BLaER1 (cell line): ENCODE measurements at regions not wholly inside any gene's neighbourhood (a gene's known extent, or its start where the extent isn't known, plus 50 kb on each side); places are given as distances from the start of the nearest gene placed in this dataset.
"Not testable (repeated sequence)": the region's sequence is repeated elsewhere in the genome, so short reads cannot be mapped to it uniquely, and the experiment has no call there.

Source experiments
- H3K27ac ChIP-seq: shearing (Covaris generic); formaldehyde crosslinking; 2 replicates; pipeline ENCODE4 v1.8.1; 2022
- H3K27me3 ChIP-seq: shearing (Covaris generic); formaldehyde crosslinking; 2 replicates; pipeline ENCODE4 v1.8.1; 2022
- H3K36me3 ChIP-seq: shearing (Covaris generic); formaldehyde crosslinking; 2 replicates; pipeline ENCODE4 v1.8.1; 2022
- H3K4me1 ChIP-seq: shearing (Covaris generic); formaldehyde crosslinking; 2 replicates; pipeline ENCODE4 v1.8.1; 2022
- H3K4me2 ChIP-seq: shearing (Covaris generic); formaldehyde crosslinking; 2 replicates; pipeline ENCODE4 v1.8.1; 2022
- H3K4me3 ChIP-seq: shearing (Covaris generic); formaldehyde crosslinking; 2 replicates; pipeline ENCODE4 v1.8.1; 2022
- H3K9ac ChIP-seq: shearing (Covaris generic); formaldehyde crosslinking; 2 replicates; pipeline ENCODE4 v1.8.1; 2022
- H3K9me3 ChIP-seq: shearing (Covaris generic); formaldehyde crosslinking; 2 replicates; pipeline ENCODE4 v1.8.1; 2022
- H4K20me1 ChIP-seq: shearing (Covaris generic); formaldehyde crosslinking; 2 replicates; pipeline ENCODE4 v1.8.1; 2022

GRCh38 chr4:49117951-49118350 is 131.9 kb downstream of the CWH43 start:
- H3K27ac ChIP-seq, H3K36me3 ChIP-seq, H3K27me3 ChIP-seq, H3K4me2 ChIP-seq, H3K4me3 ChIP-seq, H3K9ac ChIP-seq, H4K20me1 ChIP-seq, H3K4me1 ChIP-seq: not testable (repeated sequence)
- H3K9me3 ChIP-seq, result peaks cover 81% of the 10 kb centered on the region

DNA sequence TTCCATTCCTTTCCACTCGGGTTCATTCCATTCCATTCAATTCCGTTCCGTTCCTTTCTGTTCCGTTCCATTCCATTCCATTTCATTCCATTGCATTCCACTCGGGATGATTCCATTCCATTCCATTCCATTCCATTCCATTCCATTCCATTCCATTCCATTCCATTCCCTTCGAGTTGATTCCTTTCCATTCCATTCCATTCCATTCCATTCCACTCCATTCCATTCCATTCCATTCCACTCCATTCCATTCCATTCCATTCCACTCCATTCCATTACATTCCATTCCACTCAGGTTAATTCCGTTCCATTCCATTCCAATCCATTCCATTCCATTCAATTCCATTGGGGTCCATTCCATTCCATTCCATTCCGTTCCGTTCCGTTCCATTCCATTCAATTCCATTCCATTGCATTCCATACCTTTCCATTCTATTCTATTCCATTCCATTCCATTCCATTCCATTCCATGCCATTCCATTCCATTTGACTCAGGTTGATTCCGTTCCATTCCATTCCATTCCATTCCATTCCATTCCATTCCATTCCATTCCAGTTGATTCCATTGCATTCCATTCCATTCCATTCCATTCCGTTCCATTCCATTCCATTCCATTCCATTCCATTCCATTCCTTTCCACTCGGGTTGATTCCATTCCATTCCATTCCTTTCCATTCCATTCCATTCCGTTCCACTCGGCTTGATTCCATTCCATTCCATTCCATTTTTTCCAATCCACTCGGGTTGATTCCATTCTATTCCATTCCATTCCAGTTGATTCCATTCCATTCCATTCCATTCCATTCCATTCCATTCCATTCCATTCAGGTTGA is 132.5 kb downstream of the CWH43 start:
- H3K27me3 ChIP-seq, H4K20me1 ChIP-seq, H3K9ac ChIP-seq, H3K4me2 ChIP-seq, H3K27ac ChIP-seq, H3K36me3 ChIP-seq, H3K4me1 ChIP-seq: not testable (repeated sequence)
- H3K9me3 ChIP-seq, result peaks cover 74% of the 10 kb centered on the region
- H3K4me3 ChIP-seq, result peak overlapping the region; percentile 43; the same call in 1 of the 2 replicates

DNA sequence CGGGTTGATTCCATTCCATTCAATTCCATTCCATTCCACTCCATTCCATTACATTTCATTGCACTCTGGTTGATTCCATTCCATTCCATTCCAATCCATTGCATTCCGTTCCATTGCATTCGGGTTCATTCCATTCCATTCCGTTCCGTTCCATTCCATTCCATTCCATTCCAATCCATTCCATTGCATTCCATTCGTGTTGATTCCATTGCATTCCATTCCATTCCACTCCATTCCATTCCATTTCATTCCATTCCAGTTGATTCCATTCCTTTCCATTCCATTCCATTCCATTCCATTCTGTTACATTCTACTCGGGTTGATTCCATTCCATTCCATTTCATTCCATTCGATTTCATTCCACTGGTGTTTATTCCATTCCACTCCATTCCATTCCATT is 133.3 kb downstream of the CWH43 start:
- H3K4me2 ChIP-seq, H4K20me1 ChIP-seq, H3K9ac ChIP-seq, H3K27ac ChIP-seq, H3K4me1 ChIP-seq, H3K27me3 ChIP-seq, H3K36me3 ChIP-seq: not testable (repeated sequence)
- Histone ChIP-seq H3K9me3 (peaks cover 67% of the 10 kb centered on the region), H3K4me3 (0 out of 2 replicates have a peak overlapping the region, but pooled peaks have one; percentile 1)

DNA sequence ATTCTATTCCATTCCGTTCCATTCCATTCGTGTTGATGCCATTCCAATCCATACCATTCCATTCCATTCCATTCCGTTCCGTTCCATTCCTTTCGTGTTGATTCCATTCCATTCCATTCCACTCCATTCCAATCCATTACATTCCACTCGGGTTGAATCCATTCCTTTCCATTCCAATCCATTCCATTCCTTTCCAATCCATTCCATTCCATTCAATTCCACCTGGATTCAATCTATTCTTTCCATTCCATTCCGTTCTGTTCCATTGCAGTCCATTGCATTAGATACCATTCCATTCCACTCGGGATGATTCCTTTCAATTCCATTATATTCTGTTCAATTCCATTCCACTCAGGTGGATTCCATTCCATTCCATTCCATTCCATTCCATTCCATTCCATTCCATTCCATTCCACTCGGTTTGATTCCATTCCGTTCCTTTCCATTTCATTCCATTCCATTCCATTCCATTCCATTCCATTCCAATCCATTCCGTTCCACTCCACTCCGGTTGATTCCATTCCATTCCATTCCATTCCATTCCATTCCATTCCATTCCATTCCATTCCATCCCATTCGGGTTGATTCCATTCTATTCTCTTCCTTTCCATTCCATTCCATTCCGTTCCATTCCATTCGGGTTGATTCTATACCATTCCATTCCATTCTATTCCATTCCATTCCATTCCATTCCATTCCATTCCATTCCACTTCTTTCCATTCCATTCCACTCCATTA is 134.1 kb downstream of the CWH43 start:
- Histone ChIP-seq H3K9me3 (peaks cover 58% of the 10 kb centered on the region), H3K4me3 (peak overlapping the region; percentile 0; the same call in 1 of the 2 replicates)
- not testable (repeated sequence) for H3K4me2 ChIP-seq, H3K9ac ChIP-seq, H4K20me1 ChIP-seq, H3K36me3 ChIP-seq, H3K27ac ChIP-seq, H3K4me1 ChIP-seq, H3K27me3 ChIP-seq

- Histone ChIP-seq H3K4me3 (peak overlapping the region; percentile 0; the same call in 1 of the 2 replicates), H3K9me3 (peaks cover 52% of the 10 kb centered on the region)
- H3K4me2 ChIP-seq, H3K9ac ChIP-seq, H3K27me3 ChIP-seq, H4K20me1 ChIP-seq, H3K27ac ChIP-seq, H3K4me1 ChIP-seq, H3K36me3 ChIP-seq: not testable (repeated sequence)
Observed at GRCh38 chr4:49120804-49121203, 134.7 kb downstream of the CWH43 start.

GRCh38 chr4:49126443-49126842 is 140.4 kb downstream of the CWH43 start:
- not testable (repeated sequence) for H3K27me3 ChIP-seq, H3K27ac ChIP-seq, H3K4me2 ChIP-seq, H3K9me3 ChIP-seq, H4K20me1 ChIP-seq, H3K9ac ChIP-seq, H3K4me3 ChIP-seq, H3K36me3 ChIP-seq, H3K4me1 ChIP-seq

DNA sequence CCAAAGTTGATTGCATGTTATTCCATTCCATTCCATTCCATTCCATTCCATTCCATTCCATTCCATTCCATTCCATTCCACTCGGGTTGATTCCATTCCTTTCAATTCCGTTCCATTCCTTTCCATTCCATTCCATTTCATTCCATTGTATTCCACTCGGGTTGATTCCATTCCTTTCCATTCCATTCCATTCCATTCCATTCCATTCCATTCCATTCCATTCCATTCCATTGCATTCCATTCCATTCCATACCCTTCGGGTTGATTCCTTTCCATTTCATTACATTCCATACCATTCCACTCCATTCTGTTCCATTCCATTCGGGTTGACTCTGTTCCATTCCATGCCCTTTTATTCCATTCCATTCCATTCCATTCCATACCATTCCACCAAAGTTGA is 140.8 kb downstream of the CWH43 start:
- not testable (repeated sequence) for H3K4me2 ChIP-seq, H3K27me3 ChIP-seq, H3K4me3 ChIP-seq, H3K9ac ChIP-seq, H3K9me3 ChIP-seq, H3K4me1 ChIP-seq, H3K36me3 ChIP-seq, H3K27ac ChIP-seq, H4K20me1 ChIP-seq

DNA sequence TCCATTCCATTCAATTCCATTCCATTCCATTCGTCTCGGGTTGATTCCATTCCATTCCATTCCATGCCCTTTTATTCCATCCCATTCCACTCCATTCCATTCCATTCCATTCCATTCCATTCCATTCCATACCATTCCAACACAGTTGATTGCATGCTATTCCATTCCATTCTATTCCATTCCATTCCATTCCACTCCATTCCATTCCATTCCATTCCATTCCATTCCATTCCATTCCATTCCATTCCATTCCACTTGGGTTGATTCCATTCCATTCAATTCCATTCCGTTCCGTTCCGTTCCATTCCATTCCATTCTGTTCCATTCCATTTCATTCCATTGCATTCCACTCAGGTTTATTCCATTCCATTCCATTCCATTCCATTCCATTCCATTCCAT is 143.3 kb downstream of the CWH43 start:
- H3K27me3 ChIP-seq, H3K4me2 ChIP-seq, H3K4me1 ChIP-seq, H3K9ac ChIP-seq, H3K4me3 ChIP-seq, H3K27ac ChIP-seq, H3K36me3 ChIP-seq, H3K9me3 ChIP-seq, H4K20me1 ChIP-seq: not testable (repeated sequence)

DNA sequence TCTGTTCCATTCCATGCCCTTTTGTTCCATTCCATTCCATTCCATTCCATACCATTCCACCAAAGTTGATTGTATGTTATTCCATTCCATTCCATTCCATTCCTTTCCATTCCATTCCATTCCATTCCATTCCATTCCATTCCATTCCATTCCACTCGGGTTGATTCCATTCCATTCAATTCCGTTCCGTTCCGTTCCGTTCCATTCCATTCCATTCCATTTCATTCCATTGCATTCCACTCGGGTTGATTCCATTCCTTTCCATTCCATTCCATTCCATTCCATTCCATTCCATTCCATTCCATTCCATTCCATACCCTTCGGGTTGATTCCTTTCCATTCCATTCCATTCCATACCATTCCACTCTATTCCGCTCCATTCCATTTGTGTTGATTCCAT is 143.8 kb downstream of the CWH43 start:
- H3K36me3 ChIP-seq, H3K4me2 ChIP-seq, H3K4me3 ChIP-seq, H3K9me3 ChIP-seq, H3K4me1 ChIP-seq, H3K9ac ChIP-seq, H3K27ac ChIP-seq, H3K27me3 ChIP-seq, H4K20me1 ChIP-seq: not testable (repeated sequence)

DNA sequence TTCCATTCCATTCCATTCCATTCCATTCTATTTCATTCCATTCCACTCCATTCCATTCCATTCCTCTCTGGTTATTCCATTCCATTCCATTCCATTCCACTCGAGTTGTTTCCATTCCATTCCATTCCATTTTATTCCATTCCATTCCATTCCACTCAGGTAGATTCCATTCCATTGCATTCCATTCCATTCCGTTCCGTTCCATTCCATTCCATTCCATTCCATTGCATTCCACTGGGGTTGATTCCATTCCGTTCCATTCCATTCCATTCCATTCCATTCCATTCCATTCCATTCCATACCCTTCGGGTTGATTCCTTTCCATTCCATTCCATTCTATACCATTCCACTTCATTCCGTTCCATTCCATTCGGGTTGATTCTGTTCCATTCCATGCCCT is 144.6 kb downstream of the CWH43 start:
- H3K9ac ChIP-seq, H3K36me3 ChIP-seq, H4K20me1 ChIP-seq, H3K4me2 ChIP-seq, H3K9me3 ChIP-seq, H3K4me3 ChIP-seq, H3K4me1 ChIP-seq, H3K27me3 ChIP-seq, H3K27ac ChIP-seq: not testable (repeated sequence)

GRCh38 chr4:49137043-49137442 is 151.0 kb downstream of the CWH43 start:
- not testable (repeated sequence) for H3K9me3 ChIP-seq, H3K27me3 ChIP-seq, H3K4me1 ChIP-seq, H3K4me2 ChIP-seq, H3K36me3 ChIP-seq, H3K4me3 ChIP-seq, H3K9ac ChIP-seq, H4K20me1 ChIP-seq, H3K27ac ChIP-seq

- not testable (repeated sequence) for H3K27me3 ChIP-seq, H3K4me2 ChIP-seq, H3K27ac ChIP-seq, H3K9me3 ChIP-seq, H3K4me3 ChIP-seq, H3K36me3 ChIP-seq, H3K4me1 ChIP-seq, H3K9ac ChIP-seq, H4K20me1 ChIP-seq
Observed at GRCh38 chr4:49137961-49138360, 151.9 kb downstream of the CWH43 start.

GRCh38 chr4:49138818-49139217 is 152.7 kb downstream of the CWH43 start:
- not testable (repeated sequence) for H3K4me1 ChIP-seq, H3K27ac ChIP-seq, H3K9ac ChIP-seq, H3K4me2 ChIP-seq, H3K36me3 ChIP-seq, H4K20me1 ChIP-seq, H3K27me3 ChIP-seq, H3K4me3 ChIP-seq
- peaks cover 15% of the 10 kb centered on the region for H3K9me3 ChIP-seq

DNA sequence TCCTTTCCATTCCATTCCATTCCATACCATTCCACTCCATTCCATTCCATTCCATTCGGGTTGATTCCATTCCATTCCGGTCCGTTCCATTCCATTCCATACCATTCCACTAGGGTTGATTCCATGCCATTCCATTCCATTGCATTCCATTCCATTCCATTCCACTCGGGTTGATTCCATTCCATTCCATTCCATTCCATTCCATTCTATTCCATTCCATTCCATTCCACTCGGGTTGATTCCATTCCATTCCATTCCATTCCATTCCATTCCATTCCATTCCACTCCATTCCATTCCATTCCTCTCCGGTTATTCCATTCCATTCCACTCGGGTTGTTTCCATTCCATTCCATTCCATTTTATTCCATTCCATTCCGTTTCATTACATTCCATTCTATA is 153.4 kb downstream of the CWH43 start:
- H3K4me1 ChIP-seq, H3K4me2 ChIP-seq, H3K36me3 ChIP-seq, H3K27ac ChIP-seq, H3K9ac ChIP-seq, H3K4me3 ChIP-seq, H3K27me3 ChIP-seq, H4K20me1 ChIP-seq: not testable (repeated sequence)
- peaks cover 19% of the 10 kb centered on the region for H3K9me3 ChIP-seq

DNA sequence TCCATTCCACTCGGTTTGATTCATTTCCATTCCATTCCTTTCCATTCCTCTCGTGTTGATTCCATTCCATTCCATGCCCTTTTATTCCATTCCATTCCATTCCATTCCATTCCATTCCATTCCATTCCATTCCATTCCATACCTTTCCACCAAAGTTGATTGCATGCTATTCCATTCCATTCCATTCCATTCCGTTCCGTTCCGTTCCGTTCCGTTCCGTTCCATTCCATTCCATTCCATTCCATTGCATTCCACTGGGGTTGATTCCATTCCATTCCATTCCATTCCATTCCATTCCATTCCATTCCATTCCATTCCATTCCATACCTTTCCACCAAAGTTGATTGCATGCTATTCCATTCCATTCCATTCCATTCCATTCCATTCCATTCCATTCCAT is 154.3 kb downstream of the CWH43 start:
- not testable (repeated sequence) for H3K27me3 ChIP-seq, H3K4me3 ChIP-seq, H3K36me3 ChIP-seq, H3K4me2 ChIP-seq, H3K4me1 ChIP-seq, H3K9ac ChIP-seq, H3K27ac ChIP-seq, H4K20me1 ChIP-seq
- H3K9me3 ChIP-seq, result peaks cover 25% of the 10 kb centered on the region
